OCI-LY3 (cell line): ENCODE measurements at regions not wholly inside any gene's neighbourhood (a gene's known extent, or its start where the extent isn't known, plus 50 kb on each side); places are given as distances from the start of the nearest gene placed in this dataset.

Experiments
- H2AFZ ChIP-seq: fragments of 200-600, 300-600 bp; shearing (Covaris generic); 2 replicates; pipeline ENCODE4 v1.6.0; 2014; ENCODE audit warnings: antibody characterized with exemption, low read depth, low read length
- H3K27ac ChIP-seq: fragments of 200-600, 300-600 bp; sonication (generic); 2 replicates; pipeline ENCODE4 v1.5.1; 2014; ENCODE audit warnings: mild to moderate bottlenecking, low read length, moderate library complexity, mixed read lengths
- H3K27me3 ChIP-seq: fragments of 200-600, 300-600 bp; sonication (generic); 2 replicates; pipeline ENCODE4 v1.6.1; 2014; ENCODE audit warnings: low read depth, low read length, mixed read lengths
- H3K36me3 ChIP-seq: fragments of 200-600, 300-600 bp; sonication (generic); replicated peaks from 2 replicates; pipeline ENCODE3; 2014; ENCODE audit warnings: low read depth, low read length, mixed read lengths
- H3K4me1 ChIP-seq: fragments of 300-600, 200-600 bp; sonication (generic); 2 replicates; pipeline ENCODE4 v1.6.1; 2014; ENCODE audit warnings: low read length, mixed read lengths
- H3K4me2 ChIP-seq: fragments of 200-600, 300-600 bp; sonication (generic); 2 replicates; pipeline ENCODE4 v1.6.1; 2014; ENCODE audit warnings: low read length, mixed read lengths
- H3K4me3 ChIP-seq: fragments of 300-600, 200-600 bp; sonication (generic); 2 replicates; pipeline ENCODE4 v1.5.1; 2014; ENCODE audit warnings: antibody characterized with exemption, mild to moderate bottlenecking, low read length, moderate library complexity
- H3K79me2 ChIP-seq: fragments of 300-600, 200-600 bp; shearing (Covaris generic); 2 replicates; pipeline ENCODE4 v1.6.1; 2014; ENCODE audit warnings: mild to moderate bottlenecking, low read length, mixed read lengths
- H3K9ac ChIP-seq: fragments of 300-600, 200-600 bp; shearing (Covaris generic); 2 replicates; pipeline ENCODE4 v1.6.0; 2014; ENCODE audit warnings: mild to moderate bottlenecking, low read length, moderate library complexity
- H3K9me3 ChIP-seq: fragments of 200-600, 300-600 bp; shearing (Covaris generic); 2 replicates; pipeline ENCODE4 v1.6.1; 2014; ENCODE audit warnings: low read length, mixed read lengths; ENCODE audit not compliant: insufficient read depth
- H4K20me1 ChIP-seq: fragments of 200-600, 300-600 bp; sonication (generic); 2 replicates; pipeline ENCODE4 v1.6.1; 2016; ENCODE audit warnings: low read length, mixed read lengths; ENCODE audit not compliant: insufficient read depth
- EZH2phosphoT487 ChIP-seq: fragments of 200-600 bp; shearing (Covaris generic); IDR thresholded peaks from 2 replicates; pipeline ENCODE4 v1.6.1; 2018; ENCODE audit warnings: antibody characterized with exemption, mixed run types, low read depth
- TF ChIP-seq, protein P1 (sequence below): fragments of 200-600, 300-600 bp; sonication (generic); IDR thresholded peaks from 2 replicates; pipeline ENCODE4 v1.5.1; 2014; ENCODE audit warnings: antibody characterized with exemption, low read length, low read depth

- Histone ChIP-seq H3K27me3 (no peaks in the 10 kb centered on the region), H3K4me1 (no peaks in the 10 kb centered on the region), H3K9ac (no peak overlapping the region), H3K4me2 (no peak overlapping the region), H3K79me2 (no peaks in the 10 kb centered on the region), H3K27ac (no peak overlapping the region), H2AFZ (no peak overlapping the region), H3K36me3 (no peaks in the 10 kb centered on the region), H4K20me1 (no peaks in the 10 kb centered on the region), H3K9me3 (no peaks in the 10 kb centered on the region), H3K4me3 (no peak overlapping the region)
- TF ChIP-seq, protein P1, sequence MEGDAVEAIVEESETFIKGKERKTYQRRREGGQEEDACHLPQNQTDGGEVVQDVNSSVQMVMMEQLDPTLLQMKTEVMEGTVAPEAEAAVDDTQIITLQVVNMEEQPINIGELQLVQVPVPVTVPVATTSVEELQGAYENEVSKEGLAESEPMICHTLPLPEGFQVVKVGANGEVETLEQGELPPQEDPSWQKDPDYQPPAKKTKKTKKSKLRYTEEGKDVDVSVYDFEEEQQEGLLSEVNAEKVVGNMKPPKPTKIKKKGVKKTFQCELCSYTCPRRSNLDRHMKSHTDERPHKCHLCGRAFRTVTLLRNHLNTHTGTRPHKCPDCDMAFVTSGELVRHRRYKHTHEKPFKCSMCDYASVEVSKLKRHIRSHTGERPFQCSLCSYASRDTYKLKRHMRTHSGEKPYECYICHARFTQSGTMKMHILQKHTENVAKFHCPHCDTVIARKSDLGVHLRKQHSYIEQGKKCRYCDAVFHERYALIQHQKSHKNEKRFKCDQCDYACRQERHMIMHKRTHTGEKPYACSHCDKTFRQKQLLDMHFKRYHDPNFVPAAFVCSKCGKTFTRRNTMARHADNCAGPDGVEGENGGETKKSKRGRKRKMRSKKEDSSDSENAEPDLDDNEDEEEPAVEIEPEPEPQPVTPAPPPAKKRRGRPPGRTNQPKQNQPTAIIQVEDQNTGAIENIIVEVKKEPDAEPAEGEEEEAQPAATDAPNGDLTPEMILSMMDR: no peak
- no peak for TF ChIP-seq EZH2phosphoT487
Observed at GRCh38 chr14:84694161-84694560, 835.8 kb upstream of the FLRT2 start.

GRCh38 chr14:84704601-84705000, 825.3 kb upstream of the FLRT2 start:
- Histone ChIP-seq H3K4me1 (no peaks in the 10 kb centered on the region), H3K4me2 (no peak overlapping the region), H3K9me3 (no peaks in the 10 kb centered on the region), H3K27ac (no peak overlapping the region), H3K4me3 (no peak overlapping the region), H3K27me3 (no peaks in the 10 kb centered on the region), H3K9ac (no peak overlapping the region), H2AFZ (no peak overlapping the region), H4K20me1 (no peaks in the 10 kb centered on the region), H3K79me2 (no peaks in the 10 kb centered on the region), H3K36me3 (no peaks in the 10 kb centered on the region)
- no peak for TF ChIP-seq EZH2phosphoT487
- TF ChIP-seq, protein P1: no peak

GRCh38 chr14:84707830-84708229, 822.1 kb upstream of the FLRT2 start:
- no peak overlapping the region for H3K9ac ChIP-seq
- no peaks in the 10 kb centered on the region for H3K36me3 ChIP-seq
- H3K4me2 ChIP-seq: no peak overlapping the region
- no peak overlapping the region for H2AFZ ChIP-seq
- H3K79me2 ChIP-seq: no peaks in the 10 kb centered on the region
- no peaks in the 10 kb centered on the region for H3K27me3 ChIP-seq
- H3K4me1 ChIP-seq: no peaks in the 10 kb centered on the region
- no peaks in the 10 kb centered on the region for H4K20me1 ChIP-seq
- no peak for TF ChIP-seq EZH2phosphoT487
- TF ChIP-seq, protein P1: no peak
- H3K27ac ChIP-seq: no peak overlapping the region
- no peak overlapping the region for H3K4me3 ChIP-seq
- no peaks in the 10 kb centered on the region for H3K9me3 ChIP-seq

GRCh38 chr14:84708865-84709264, 821.1 kb upstream of the FLRT2 start:
- Histone ChIP-seq H3K36me3 (no peaks in the 10 kb centered on the region), H4K20me1 (no peaks in the 10 kb centered on the region), H3K4me1 (no peaks in the 10 kb centered on the region), H3K4me2 (no peak overlapping the region), H3K79me2 (no peaks in the 10 kb centered on the region), H3K27ac (no peak overlapping the region), H3K27me3 (no peaks in the 10 kb centered on the region), H3K9me3 (no peaks in the 10 kb centered on the region), H2AFZ (no peak overlapping the region), H3K4me3 (no peak overlapping the region), H3K9ac (no peak overlapping the region)
- TF ChIP-seq EZH2phosphoT487: no peak
- TF ChIP-seq, protein P1: no peak
